H1 (cell line): ENCODE measurements at regions not wholly inside any gene's neighbourhood (a gene's known extent, or its start where the extent isn't known, plus 50 kb on each side); places are given as distances from the start of the nearest gene placed in this dataset.

Experiments used
- EP300 ChIP-seq, 2 experiments: IDR thresholded peaks; 1 replicate in 1 of 2; 2 replicates in 1 of 2; pipeline ENCODE4 v1.6.1; 2011 to 2012; ENCODE audit warnings: low read depth in 2 of 2, low read length in 2 of 2, mild to moderate bottlenecking in 2 of 2, borderline replicate concordance in 1 of 2, inconsistent platforms in 1 of 2, moderate library complexity in 1 of 2
- HDAC2 ChIP-seq, 2 experiments: fragments of 300-600 bp in 1 of 2; sonication (generic) in 1 of 2; IDR thresholded peaks; 2 replicates each; pipeline ENCODE4 v1.6.1; 2011 to 2012; ENCODE audit warnings: low read depth in 2 of 2, low read length in 2 of 2, mild to moderate bottlenecking in 2 of 2, moderate library complexity in 2 of 2, borderline replicate concordance in 1 of 2, inconsistent platforms in 1 of 2
- KDM1A ChIP-seq: fragments of 200-600, 300-600 bp; sonication (generic); IDR thresholded peaks from 2 replicates; pipeline ENCODE4 v1.7.1; 2016; ENCODE audit warnings: mild to moderate bottlenecking, low read length, borderline replicate concordance
- POLR2A ChIP-seq, 2 experiments: IDR thresholded peaks; 1 replicate in 1 of 2; 2 replicates in 1 of 2; pipeline ENCODE4 v1.6.1; 2011; ENCODE audit warnings: low read depth in 2 of 2, low read length in 2 of 2, mild to moderate bottlenecking in 2 of 2; ENCODE audit errors: control extremely low read depth in 1 of 2
- SIX5 ChIP-seq: IDR thresholded peaks from 2 replicates; pipeline ENCODE4 v1.6.1; 2011; ENCODE audit warnings: mild to moderate bottlenecking, low read depth, low read length

- TF ChIP-seq EP300 (IDR thresholded peaks at IDR 0.05; ENCODE audit: borderline replicate concordance in 1 of 2, low read depth in 2 of 2, low read length in 2 of 2) (no peak), KDM1A (no peak), HDAC2 (IDR thresholded peaks at IDR 0.05; ENCODE audit: borderline replicate concordance in 1 of 2, low read depth in 2 of 2, low read length in 2 of 2) (no peak), SIX5 (no peak), POLR2A (IDR thresholded peaks at IDR 0.05; ENCODE audit: control extremely low read depth in 1 of 2, low read depth in 2 of 2, low read length in 2 of 2) (no peak)
These were observed 196.0 kb downstream of the SPATA31D1 start (continued) for GRCh38 chr9:82184524-82184923.
